ENCODE measurements at regions not wholly inside any gene's neighbourhood (a gene's known extent, or its start where the extent isn't known, plus 50 kb on each side); places are given as distances from the start of the nearest gene placed in this dataset.

GRCh38 chr14:61226015-61226654, 55.0 kb downstream of the TMEM30B start:
- no peak for DNase-seq

DNA sequence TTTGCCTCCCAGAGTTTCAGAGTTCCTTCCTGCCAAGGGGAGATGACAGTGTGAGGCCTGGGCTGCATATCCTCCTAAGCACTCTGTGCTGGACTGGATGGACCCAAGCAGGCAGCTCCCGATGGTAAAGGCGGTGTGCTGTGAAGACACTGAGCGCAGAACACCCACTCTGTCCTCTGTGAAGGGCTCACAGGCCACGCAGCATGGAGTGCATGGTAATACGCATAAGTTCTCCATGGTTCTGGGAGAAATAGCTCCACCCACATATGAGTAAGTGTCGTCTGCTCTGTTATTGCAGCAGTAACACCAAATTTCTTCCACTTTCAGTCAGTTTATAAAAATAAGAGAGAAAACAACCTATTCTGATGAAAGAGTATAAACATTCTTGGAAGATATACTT, 55.8 kb downstream of the TMEM30B start:
- DNase-seq, result peak in 4 of 56 donors; percentile 1 to 13 (median 2)

DNA sequence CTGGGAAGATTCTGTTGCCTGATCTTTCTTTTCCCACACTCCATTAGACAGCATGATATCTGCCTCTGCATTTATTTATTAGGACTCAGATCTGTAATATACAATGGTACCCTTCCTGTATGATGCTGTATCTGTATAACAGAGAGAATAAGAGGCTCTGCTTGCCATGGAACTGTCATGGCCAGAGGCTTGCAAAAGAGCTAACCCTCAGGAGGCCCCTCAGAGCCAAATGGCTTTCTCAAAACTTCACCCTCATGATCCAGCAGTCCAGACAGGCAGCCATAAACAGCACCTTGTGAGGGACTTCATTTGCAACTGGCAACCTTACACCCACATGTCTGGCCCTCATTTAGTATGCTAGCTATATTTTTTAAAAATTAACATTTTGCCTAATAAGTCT, 57.6 kb downstream of the TMEM30B start:
- DNase-seq, result no peak

GRCh38 chr14:61222388-61222787, 58.8 kb downstream of the TMEM30B start:
- no peak for DNase-seq

DNA sequence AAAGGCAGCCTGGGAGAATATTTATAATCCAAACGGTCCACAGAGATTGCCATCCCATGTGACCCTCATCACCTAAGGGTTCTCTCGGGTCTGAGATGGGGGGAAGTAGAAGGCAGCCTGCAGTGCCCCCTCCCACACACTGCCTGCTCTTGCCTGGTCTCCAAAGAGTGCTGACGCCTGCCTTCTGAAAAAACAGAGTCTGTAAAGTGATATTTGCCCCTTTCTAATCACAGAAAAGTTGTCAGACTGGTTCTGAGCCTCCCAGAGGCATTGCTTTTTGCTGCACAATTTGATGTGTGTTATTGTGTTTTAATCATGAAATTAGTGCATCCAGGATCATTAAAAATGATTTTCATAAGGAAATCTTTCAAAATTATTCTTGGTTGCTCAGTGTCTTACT, 59.2 kb downstream of the TMEM30B start:
- DNase-seq, result no peak

DNA sequence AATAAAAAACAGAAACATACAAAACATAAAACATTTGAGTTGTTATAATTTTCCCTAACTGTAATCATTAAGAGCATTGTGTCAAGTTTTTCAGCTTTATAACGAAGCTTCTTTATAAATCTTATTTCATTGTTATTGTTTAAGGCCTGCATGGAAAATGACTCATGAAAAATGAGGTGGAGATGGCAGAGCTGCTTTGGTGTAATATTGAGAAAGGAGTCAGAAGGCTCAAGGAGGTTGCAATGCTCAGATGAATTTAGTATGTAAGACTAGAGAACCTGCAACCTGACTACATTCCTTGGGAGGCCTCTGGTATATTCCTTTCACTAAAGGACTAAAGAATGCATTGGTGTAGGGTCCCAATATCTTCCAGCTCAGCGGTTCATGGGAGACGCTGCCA, 61.5 kb downstream of the TMEM30B start:
- DNase-seq, result no peak

DNA sequence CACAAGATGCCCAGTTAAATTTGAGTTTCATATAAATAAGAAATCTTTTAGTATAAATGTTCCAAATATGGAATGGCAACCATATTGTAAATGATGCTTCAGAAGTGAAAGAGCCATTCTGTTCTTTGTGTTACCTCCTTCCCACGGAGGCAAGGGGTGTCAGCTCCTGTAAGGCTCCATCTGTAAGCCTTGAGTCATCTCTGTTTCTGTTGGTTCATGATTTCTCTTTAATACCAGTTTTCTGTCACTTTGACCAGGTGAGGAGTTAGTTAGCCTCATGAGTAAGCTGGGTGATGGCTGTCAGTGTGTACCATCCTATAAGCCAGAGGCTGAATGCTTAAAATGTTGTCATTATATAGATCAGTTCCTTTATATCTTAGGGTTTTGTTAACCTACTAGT, 61.9 kb downstream of the TMEM30B start:
- DNase-seq, result no peak

GRCh38 chr14:61218767-61219166, 62.4 kb downstream of the TMEM30B start:
- DNase-seq, result no peak

- no peak for DNase-seq
Observed at GRCh38 chr14:61218157-61218556, 63.0 kb downstream of the TMEM30B start.

DNA sequence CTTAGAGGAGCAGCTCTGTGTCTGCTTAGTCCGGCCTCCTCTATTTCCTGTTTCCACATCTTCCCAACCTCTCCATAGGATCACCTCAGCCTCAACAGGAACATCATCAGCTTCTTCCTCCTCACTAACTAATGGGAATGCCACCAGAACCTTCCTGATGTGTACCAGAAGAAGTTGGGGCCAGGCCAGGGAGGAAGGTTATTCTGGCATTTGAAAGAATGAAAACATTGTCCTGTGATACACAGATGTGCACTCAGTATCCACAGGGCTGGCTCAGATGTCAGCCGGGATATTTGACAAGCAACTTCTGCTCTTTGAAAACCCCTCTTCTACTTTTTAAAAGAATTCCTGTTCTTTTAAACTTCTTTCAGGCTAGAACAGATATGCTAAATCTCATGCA, 63.6 kb downstream of the TMEM30B start:
- DNase-seq, result no peak

DNA sequence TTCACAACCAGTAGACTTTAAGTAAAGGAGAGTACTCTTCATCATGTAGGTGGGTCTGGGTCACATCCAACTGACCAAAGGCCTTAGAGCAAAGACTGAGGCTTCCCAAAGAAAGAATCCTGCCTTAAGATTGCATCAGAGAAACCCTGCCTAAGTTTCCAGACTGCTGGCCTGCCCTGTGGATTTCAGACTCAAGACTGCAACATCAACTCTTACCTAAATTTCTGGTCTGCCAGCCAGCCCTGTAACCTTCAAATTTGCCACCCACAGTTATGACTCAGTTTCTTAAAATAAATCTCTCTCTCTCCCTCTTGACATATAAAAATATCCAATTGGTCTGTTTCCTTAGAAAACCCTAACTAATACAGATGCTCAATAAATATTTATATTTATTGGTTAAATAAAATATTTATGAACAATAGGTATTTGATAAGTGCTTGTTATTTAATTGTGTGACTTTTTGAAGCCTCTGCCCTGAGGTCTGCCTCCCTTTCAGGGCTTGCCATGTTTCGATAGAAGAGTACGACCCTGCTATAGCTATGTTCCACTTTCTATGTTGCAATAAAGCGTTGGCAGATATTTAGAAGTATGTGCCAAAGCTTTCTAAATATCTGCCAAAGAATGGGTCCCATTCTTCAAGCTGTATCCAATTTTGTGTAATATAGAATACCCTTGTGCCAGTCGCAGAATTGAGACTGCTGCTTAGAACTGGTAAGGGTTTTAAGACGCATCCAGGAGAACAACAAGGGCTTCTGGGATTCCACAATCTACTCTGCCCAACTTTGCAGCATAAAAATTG, 65.7 kb downstream of the TMEM30B start:
- DNase-seq, result no peak

GRCh38 chr14:61213920-61214319, 67.2 kb downstream of the TMEM30B start:
- no peak for DNase-seq

GRCh38 chr14:61213191-61213621, 67.9 kb downstream of the TMEM30B start:
- DNase-seq, result no peak

DNA sequence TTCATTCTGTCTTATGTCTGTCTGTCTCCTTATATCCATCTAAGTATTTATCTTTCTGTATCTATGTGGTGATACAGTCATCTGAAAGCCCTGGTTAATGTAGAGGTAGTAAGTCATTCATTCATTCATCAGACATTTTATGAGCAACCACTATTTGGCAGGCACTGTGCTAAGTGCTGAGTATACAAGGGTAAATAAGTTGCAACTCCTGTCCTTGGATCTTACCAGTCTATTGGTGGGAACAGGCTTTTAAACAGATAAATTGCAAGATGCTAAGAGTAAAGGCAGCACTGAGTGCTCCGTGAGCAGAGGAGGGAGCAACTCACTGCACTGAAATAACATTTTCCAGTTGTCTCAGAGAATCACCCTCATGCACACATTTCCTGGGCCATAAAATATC, 68.6 kb downstream of the TMEM30B start:
- DNase-seq, result no peak

GRCh38 chr14:61211476-61212255, 69.5 kb downstream of the TMEM30B start:
- no peak for DNase-seq

DNA sequence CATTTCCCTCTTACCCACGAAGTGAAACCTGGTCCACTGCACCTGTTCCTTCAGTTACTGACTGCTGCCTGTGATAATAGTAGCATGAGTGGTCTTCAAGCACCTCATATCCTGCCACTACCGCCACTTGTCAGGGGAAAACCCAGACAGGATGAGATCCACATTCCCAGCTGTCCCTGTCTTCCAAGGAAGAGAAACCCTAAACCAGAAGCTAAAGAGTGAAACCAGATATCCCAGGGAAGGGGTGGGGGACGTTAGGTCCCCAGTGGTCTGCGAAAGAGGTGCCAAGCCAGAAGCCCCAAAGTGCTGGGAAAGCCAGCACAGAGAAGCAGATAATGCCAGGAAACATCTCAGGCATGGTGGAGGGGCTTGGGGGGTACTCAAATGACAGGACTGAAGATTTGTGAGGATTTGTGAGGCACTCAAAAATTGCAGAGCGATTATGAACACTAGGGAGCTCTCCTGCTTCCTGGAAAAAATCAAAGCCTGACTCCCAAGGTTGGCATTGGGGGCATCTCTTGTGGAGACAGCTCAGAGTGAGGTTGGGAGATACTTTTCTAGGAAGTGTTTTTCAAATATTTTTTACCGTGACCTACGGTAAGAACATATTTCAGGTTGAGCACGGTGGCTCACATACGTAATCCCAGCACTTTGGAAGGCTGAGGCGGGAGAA, 77.9 kb downstream of the TMEM30B start:
- DNase-seq, result no peak

GRCh38 chr14:61202124-61202523, 79.0 kb downstream of the TMEM30B start:
- no peak for DNase-seq

GRCh38 chr14:61201171-61201570, 80.0 kb downstream of the TMEM30B start:
- DNase-seq, result no peak

DNA sequence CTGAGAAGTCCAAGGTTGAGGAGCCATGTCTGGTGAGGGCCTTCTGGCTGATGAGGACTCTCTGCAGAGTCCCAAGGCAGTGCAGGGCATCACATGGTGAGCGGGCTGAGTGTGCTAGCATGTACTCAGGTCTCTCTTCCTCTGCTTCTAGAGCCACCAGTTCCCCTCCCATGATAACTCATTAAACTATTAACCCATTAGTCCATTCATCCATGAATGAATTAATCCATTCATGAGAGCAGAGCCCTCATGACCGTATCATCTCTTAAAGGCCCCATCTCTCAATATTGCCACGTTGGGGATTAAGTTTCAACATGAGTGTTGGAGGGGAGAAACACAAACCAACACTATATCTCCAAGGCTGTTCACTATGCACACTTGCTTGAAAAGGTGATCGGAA, 83.7 kb downstream of the TMEM30B start:
- DNase-seq, result no peak

DNA sequence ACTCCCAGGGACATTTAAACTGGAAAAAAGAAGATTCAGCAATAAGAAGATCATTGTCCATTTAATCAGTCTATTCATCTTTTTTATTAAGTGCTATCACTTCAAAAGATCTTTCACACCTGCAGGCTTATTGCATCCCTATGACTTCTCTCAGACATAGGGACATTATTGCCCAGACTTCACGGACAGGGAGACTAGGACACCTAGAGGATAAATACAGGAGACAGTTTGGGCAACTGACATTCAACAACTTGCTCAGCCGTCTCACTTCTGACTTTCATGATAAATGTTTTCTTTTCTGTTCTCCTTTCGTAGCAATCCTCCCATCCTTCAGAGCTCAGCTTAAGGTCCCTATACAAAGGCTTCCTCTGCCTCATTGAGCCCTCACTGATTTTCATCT, 84.3 kb downstream of the TMEM30B start:
- DNase-seq, result no peak

GRCh38 chr14:61196034-61196433, 85.1 kb downstream of the TMEM30B start:
- no peak for DNase-seq

DNA sequence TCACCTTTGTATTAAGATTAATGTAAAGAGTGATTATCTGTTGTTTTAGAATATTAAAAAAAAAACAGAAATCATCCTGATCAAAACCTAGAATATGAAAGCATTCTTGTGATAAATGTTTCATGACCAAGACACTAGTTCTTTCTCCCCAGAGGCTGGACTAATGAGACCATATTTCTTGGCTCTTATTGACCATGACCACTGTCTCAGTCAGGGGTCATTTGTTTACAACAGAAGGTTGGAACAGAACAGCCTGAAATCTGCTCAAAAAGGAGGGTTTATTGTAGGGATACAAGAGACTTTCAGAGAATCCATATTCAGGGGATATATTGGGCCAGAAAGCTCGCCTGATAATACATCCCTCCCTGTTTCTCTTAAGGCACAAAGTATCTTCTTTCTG, 87.7 kb downstream of the TMEM30B start:
- DNase-seq, result no peak
